ENCODE measurements at regions not wholly inside any gene's neighbourhood (a gene's known extent, or its start where the extent isn't known, plus 50 kb on each side); places are given as distances from the start of the nearest gene placed in this dataset.

DNA sequence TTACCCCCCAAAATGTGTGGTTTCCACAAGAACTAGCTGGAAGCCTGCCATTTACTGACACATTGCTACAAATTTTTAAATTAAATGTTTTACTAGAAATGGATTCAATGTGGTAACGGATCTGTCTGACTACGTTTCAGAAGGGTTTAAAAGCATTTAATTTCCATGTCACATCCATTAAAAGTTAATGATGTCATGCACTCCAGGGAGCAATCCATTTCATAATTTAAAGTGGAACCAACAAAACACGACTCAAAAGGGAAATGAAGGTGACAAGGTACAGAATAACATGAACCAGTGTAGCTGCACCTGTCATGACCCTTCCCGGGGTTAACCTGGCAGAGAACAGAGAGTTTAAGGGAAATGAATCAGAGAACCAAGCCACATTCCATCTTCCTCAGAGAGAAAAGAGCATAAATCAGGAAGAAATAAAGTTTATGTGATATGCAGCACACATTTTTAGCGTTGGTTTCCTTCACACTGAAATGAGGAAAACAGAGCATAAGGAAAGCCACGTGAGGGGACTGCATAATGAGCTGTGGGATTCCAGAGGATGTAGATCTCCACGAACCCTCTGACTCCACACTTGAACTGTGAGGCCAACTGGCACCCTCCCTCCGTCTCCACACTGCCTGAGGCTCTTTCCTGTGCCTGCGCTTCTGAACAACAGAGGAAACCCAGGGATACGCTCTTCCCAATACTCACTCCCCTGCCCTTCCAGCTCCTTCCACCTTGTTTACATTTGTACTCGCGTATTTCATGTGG is 170.3 kb upstream of the AHI1 start (continued):
- no peak for TF ChIP-seq CCAR2 (optimal IDR thresholded peaks at IDR 0.05; ENCODE audit: low read depth, low read length)

DNA sequence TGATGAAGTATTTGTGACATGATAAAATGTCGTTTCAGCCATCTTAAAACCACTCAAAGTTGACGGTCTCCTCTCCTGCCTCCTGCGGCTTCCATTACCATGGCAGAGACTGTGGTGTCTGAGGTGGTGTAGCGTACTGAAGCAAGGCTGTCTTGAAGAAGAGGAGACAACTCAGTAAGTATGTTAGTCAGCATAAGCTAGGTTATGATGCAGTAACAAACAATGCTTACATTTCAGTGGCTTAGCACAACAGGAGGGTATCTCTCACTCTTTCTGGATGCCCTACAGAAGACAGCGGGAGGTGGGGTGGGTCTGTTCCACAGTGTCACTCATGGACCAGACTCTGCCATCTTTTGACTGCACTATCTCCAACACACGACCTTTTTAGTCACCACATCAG is 174.7 kb upstream of the AHI1 start:
- TF ChIP-seq HIVEP1 (CRISPR knock-in tag; IDR thresholded peaks at IDR 0.05) = no peak
- TF ChIP-seq ZNF12 (CRISPR knock-in tag; IDR thresholded peaks at IDR 0.05) = peak; percentile 92
- ChIA-PET POLR2A (no interaction called here), CTCF (ENCODE audit: low intra/inter-chr PET ratio, low total read pairs) (no interaction called here)
- Histone ChIP-seq H2AFZ (ENCODE audit: low read length) (no peak overlapping the region), H3K4me3 (replicated peaks in 1 of 3; ENCODE audit: insufficient read depth in 1 of 3, low read depth in 2 of 3, low read length in 3 of 3) (no peak overlapping the region), H3K9ac (ENCODE audit: insufficient read depth, low read depth, low read length) (no peak overlapping the region), H3K4me2 (ENCODE audit: low read depth, low read length) (no peak overlapping the region), H3K4me1 (ENCODE audit: insufficient read depth, low read length) (no peaks in the 10 kb centered on the region), H3K79me2 (ENCODE audit: insufficient read depth, low read length) (no peaks in the 10 kb centered on the region), H3K9me3 (ENCODE audit: low read length) (no peaks in the 10 kb centered on the region), H4K20me1 (ENCODE audit: insufficient read depth, low read length) (no peaks in the 10 kb centered on the region), H3K27ac (ENCODE audit: extremely low read length, insufficient read depth, low read length) (no peak overlapping the region), H3K36me3 (replicated peaks in 1 of 2; ENCODE audit: control insufficient read depth in 1 of 2, insufficient read depth in 2 of 2, low read length in 2 of 2) (no peaks in the 10 kb centered on the region), H3K27me3 (ENCODE audit: control insufficient read depth in 1 of 2, insufficient read depth in 2 of 2, low read length in 2 of 2) (no peaks in the 10 kb centered on the region)
- 16% methylated on average over 6 of the region's 6 CpGs for WGBS (ENCODE audit: low lambda C conversion rate)
- in situ Hi-C loops (cut with HindIII; ENCODE audit: extremely low pct_ligation_motif_present, low pct_unique_long_range_greater_than_20kb) (no loop called here), intact Hi-C loops (cut with micrococcal nuclease; ENCODE audit: unreplicated experiment) (no loop called here)
- ATAC-seq (no peak), DNase-seq (ENCODE audit: low spot score) (no peak), FAIRE-seq (no peak)
- BruUV-seq (replicated peaks) = no TSS peak

DNA sequence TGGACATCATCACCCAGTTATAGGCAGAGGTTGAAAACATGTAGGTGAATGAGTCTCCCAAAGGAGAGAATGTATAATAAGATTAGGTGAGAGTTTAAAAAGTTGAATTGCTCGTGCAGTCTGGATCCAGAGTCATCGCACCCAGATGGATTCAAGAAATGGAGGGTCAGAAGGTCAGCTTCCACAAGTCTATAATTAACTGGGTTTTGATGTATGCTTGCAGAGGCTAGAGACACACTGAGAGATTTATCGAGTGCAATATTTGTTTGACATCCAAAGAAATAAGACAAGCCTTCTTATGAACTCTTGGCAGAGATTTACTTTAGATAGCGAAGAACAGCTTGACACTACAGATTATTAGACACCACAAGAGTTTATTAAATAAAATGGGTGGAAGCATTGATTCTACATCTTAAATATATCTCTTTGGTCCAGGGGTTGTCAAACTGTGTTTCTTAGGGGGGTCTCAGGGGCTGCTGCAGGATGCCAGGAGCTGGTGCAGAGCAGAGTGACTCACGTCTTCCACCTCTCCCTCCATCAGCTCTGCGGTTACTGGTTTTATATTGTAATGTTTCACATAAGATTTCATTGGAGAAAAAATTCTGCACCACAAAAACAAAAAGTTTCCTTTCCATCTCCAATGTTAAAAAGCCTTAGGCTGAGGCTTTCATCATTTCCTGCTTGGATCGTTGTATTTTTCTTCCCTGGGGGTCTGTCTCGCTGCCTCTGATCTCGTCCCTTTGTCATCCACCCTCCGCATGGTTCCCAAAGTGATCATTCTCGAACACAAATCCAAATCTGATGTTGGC is 176.2 kb upstream of the AHI1 start:
- no peaks in the 10 kb centered on the region for H3K79me2 ChIP-seq (ENCODE audit: insufficient read depth, low read length)
- ChIA-PET CTCF (ENCODE audit: low intra/inter-chr PET ratio, low total read pairs) (no interaction called here), POLR2A (no interaction called here)
- H3K9ac ChIP-seq (ENCODE audit: insufficient read depth, low read depth, low read length) = no peak overlapping the region
- no peaks in the 10 kb centered on the region for H3K27me3 ChIP-seq (ENCODE audit: control insufficient read depth in 1 of 2, insufficient read depth in 2 of 2, low read length in 2 of 2)
- H4K20me1 ChIP-seq (ENCODE audit: insufficient read depth, low read length) = no peaks in the 10 kb centered on the region
- intact Hi-C loops (cut with micrococcal nuclease; ENCODE audit: unreplicated experiment) = no loop called here
- no peak for FAIRE-seq
- H3K4me2 ChIP-seq (ENCODE audit: low read depth, low read length) = no peak overlapping the region
- no peak for ATAC-seq
- DNase-seq (ENCODE audit: low spot score) = no peak
- in situ Hi-C loops (cut with HindIII; ENCODE audit: extremely low pct_ligation_motif_present, low pct_unique_long_range_greater_than_20kb) = no loop called here
- no peaks in the 10 kb centered on the region for H3K36me3 ChIP-seq (replicated peaks in 1 of 2; ENCODE audit: control insufficient read depth in 1 of 2, insufficient read depth in 2 of 2, low read length in 2 of 2)
- H2AFZ ChIP-seq (ENCODE audit: low read length) = no peak overlapping the region
- no peak overlapping the region for H3K4me3 ChIP-seq (replicated peaks in 1 of 3; ENCODE audit: insufficient read depth in 1 of 3, low read depth in 2 of 3, low read length in 3 of 3)
- 25% methylated on average over 11 of the region's 11 CpGs for WGBS (ENCODE audit: low lambda C conversion rate)
- no TSS peak for BruUV-seq (replicated peaks)
- no peak overlapping the region for H3K27ac ChIP-seq (ENCODE audit: extremely low read length, insufficient read depth, low read length)
- H3K9me3 ChIP-seq (ENCODE audit: low read length) = no peaks in the 10 kb centered on the region
- H3K4me1 ChIP-seq (ENCODE audit: insufficient read depth, low read length) = no peaks in the 10 kb centered on the region
- TF ChIP-seq, protein P1, sequence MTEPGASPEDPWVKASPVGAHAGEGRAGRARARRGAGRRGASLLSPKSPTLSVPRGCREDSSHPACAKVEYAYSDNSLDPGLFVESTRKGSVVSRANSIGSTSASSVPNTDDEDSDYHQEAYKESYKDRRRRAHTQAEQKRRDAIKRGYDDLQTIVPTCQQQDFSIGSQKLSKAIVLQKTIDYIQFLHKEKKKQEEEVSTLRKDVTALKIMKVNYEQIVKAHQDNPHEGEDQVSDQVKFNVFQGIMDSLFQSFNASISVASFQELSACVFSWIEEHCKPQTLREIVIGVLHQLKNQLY (CRISPR knock-in tag; IDR thresholded peaks at IDR 0.05) = no peak
- TF ChIP-seq MTF1 (CRISPR knock-in tag; IDR thresholded peaks at IDR 0.05) = no peak
- no peak for TF ChIP-seq NCOA2 (CRISPR knock-in tag; IDR thresholded peaks at IDR 0.05)
- TF ChIP-seq ZNF282 (IDR thresholded peaks at IDR 0.05; ENCODE audit: partially characterized antibody) = no peak
- TF ChIP-seq ZNF335 (CRISPR knock-in tag; IDR thresholded peaks at IDR 0.05) = no peak
- TF ChIP-seq FOXK1 (CRISPR knock-in tag; IDR thresholded peaks at IDR 0.05; ENCODE audit: borderline replicate concordance, low read depth) = no peak
- TF ChIP-seq ZNF788 (CRISPR knock-in tag; IDR thresholded peaks at IDR 0.05; ENCODE audit: borderline replicate concordance) = no peak
- TF ChIP-seq KDM3A (CRISPR knock-in tag; IDR thresholded peaks at IDR 0.05; ENCODE audit: low read depth) = no peak
- no peak for TF ChIP-seq KDM6A (CRISPR knock-in tag; IDR thresholded peaks at IDR 0.05; ENCODE audit: low read depth)
- TF ChIP-seq ZNF839 (CRISPR knock-in tag; IDR thresholded peaks at IDR 0.05; ENCODE audit: borderline replicate concordance) = no peak
- no peak for TF ChIP-seq JARID2 (CRISPR knock-in tag; IDR thresholded peaks at IDR 0.05; ENCODE audit: insufficient replicate concordance)
- no peak for TF ChIP-seq NKX3-1 (CRISPR knock-in tag; IDR thresholded peaks at IDR 0.05)
- TF ChIP-seq NR2F1 (CRISPR knock-in tag; IDR thresholded peaks at IDR 0.05) = no peak

Measured in HepG2 (cell line).